Fibroblast of lung (primary cell): ENCODE measurements at regions not wholly inside any gene's neighbourhood (a gene's known extent, or its start where the extent isn't known, plus 50 kb on each side); places are given as distances from the start of the nearest gene placed in this dataset.

Experiments
- DNase-seq, 2 donors: peaks; one replicate each; pipeline versions ENCODE4 v3.0.0 to v3.0.0-alpha.2; 2010; ENCODE audit warnings: low read depth in 2 of 2
- H2AFZ ChIP-seq: 2 replicates; pipeline ENCODE4 v1.5.1; 2012; ENCODE audit warnings: low read length, control low read depth, inconsistent platforms
- H3K27ac ChIP-seq: 2 replicates; pipeline ENCODE4 v1.5.1; 2011; ENCODE audit warnings: low read length, control low read depth; ENCODE audit not compliant: insufficient read depth
- H3K27me3 ChIP-seq: 2 replicates; pipeline ENCODE4 v1.5.1; 2011; ENCODE audit warnings: mild to moderate bottlenecking, low read length; ENCODE audit not compliant: control insufficient read depth, insufficient read depth
- H3K36me3 ChIP-seq: 2 replicates; pipeline ENCODE4 v1.5.1; 2011; ENCODE audit warnings: low read length; ENCODE audit not compliant: control insufficient read depth, insufficient read depth
- H3K4me1 ChIP-seq: 2 replicates; pipeline ENCODE4 v1.5.1; 2011; ENCODE audit warnings: low read length; ENCODE audit not compliant: control insufficient read depth, insufficient read depth; ENCODE audit errors: extremely low read depth
- H3K4me2 ChIP-seq: 2 replicates; pipeline ENCODE4 v1.5.1; 2011; ENCODE audit warnings: low read length, control low read depth; ENCODE audit not compliant: insufficient read depth; ENCODE audit errors: extremely low read depth
- H3K4me3 ChIP-seq, 4 experiments: fragments of 200-600 bp in 1 of 4; sonication (generic) in 1 of 4; replicated peaks in 1 of 4; 2 replicates each; pipeline ENCODE4 v1.5.1; 2011 to 2016; ENCODE audit warnings: low read length in 4 of 4, low read depth in 3 of 4, mild to moderate bottlenecking in 3 of 4, control low read depth in 2 of 4, inconsistent platforms in 1 of 4, mixed read lengths in 1 of 4; ENCODE audit not compliant: insufficient read depth in 1 of 4; ENCODE audit errors: control extremely low read depth in 1 of 4
- H3K79me2 ChIP-seq: 2 replicates; pipeline ENCODE4 v1.5.1; 2012; ENCODE audit warnings: mild to moderate bottlenecking, low read length, inconsistent platforms; ENCODE audit not compliant: control insufficient read depth, insufficient read depth
- H3K9ac ChIP-seq: 2 replicates; pipeline ENCODE4 v1.5.1; 2011; ENCODE audit warnings: mild to moderate bottlenecking, low read length, control low read depth; ENCODE audit not compliant: insufficient read depth
- H3K9me3 ChIP-seq: 2 replicates; pipeline ENCODE4 v1.5.1; 2012; ENCODE audit warnings: low read depth, low read length; ENCODE audit not compliant: control insufficient read depth, insufficient read depth
- H4K20me1 ChIP-seq: 2 replicates; pipeline ENCODE4 v1.5.1; 2011; ENCODE audit warnings: low read length; ENCODE audit not compliant: control insufficient read depth, insufficient read depth; ENCODE audit errors: extremely low read depth
- EZH2 ChIP-seq: IDR thresholded peaks from 2 replicates; pipeline ENCODE4 v1.5.1; 2012; ENCODE audit warnings: low read length, control low read depth, mild to moderate bottlenecking; ENCODE audit errors: missing control alignments
- TF ChIP-seq, protein P1 (sequence below), 2 donors: IDR thresholded peaks in 1 of 2; conservative IDR thresholded peaks in 1 of 2; 1 replicate in 1 of 2; 2 replicates in 1 of 2; pipeline ENCODE4 v1.5.1; 2011 to 2012; ENCODE audit warnings: low read length in 2 of 2, control low read depth in 1 of 2, inconsistent platforms in 1 of 2, low read depth in 1 of 2, mild to moderate bottlenecking in 1 of 2

DNA sequence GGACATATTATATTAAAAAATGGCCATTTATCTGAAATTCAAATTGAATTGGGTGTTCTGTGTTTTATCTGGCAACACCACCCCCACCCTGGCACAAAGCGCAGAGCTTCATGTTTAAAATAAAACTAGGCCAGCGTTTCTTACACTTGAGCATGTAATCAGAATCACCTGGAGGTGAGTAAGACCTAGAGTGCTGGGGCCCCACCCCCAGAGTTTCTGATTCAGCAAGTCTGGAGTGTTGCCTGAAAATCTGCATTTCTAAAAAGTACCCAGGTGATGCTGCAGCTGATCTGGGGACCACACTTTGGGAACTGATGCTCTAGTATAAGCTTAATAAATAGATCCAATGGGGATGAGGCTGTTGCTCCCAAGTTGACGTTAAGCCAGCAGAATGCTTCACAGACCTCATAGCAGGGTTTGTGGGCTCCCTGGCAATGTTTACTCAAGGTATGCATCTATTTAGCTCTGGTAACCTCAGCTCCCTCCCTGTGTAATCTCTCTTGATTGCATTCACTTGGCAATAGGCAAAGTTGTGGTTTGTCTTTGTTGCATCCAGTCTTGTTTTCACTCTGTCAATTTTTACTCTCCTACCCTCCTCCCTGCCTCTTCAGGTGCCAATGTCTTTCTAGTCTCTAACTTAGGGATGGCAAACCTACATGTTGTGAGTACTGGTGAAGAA is 99.8 kb upstream of the TEX13D start:
- H3K4me1 ChIP-seq = no peaks in the 10 kb centered on the region
- no peak overlapping the region for H3K4me3 ChIP-seq
- DNase-seq = peak in 1 of 2 donors; percentile 42
- H2AFZ ChIP-seq = no peak overlapping the region
- no peak for TF ChIP-seq EZH2
- TF ChIP-seq, protein P1, sequence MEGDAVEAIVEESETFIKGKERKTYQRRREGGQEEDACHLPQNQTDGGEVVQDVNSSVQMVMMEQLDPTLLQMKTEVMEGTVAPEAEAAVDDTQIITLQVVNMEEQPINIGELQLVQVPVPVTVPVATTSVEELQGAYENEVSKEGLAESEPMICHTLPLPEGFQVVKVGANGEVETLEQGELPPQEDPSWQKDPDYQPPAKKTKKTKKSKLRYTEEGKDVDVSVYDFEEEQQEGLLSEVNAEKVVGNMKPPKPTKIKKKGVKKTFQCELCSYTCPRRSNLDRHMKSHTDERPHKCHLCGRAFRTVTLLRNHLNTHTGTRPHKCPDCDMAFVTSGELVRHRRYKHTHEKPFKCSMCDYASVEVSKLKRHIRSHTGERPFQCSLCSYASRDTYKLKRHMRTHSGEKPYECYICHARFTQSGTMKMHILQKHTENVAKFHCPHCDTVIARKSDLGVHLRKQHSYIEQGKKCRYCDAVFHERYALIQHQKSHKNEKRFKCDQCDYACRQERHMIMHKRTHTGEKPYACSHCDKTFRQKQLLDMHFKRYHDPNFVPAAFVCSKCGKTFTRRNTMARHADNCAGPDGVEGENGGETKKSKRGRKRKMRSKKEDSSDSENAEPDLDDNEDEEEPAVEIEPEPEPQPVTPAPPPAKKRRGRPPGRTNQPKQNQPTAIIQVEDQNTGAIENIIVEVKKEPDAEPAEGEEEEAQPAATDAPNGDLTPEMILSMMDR (conservative IDR thresholded peaks at IDR 0.05 in 1 of 2, IDR thresholded peaks at IDR 0.05 in 1 of 2; ENCODE audit: low read depth in 1 of 2, low read length in 2 of 2) = no peak
- no peaks in the 10 kb centered on the region for H3K36me3 ChIP-seq
- H3K9ac ChIP-seq = no peak overlapping the region
- no peak overlapping the region for H3K4me2 ChIP-seq
- no peak overlapping the region for H3K27ac ChIP-seq
- no peaks in the 10 kb centered on the region for H3K79me2 ChIP-seq
- H3K9me3 ChIP-seq = no peaks in the 10 kb centered on the region
- H4K20me1 ChIP-seq = no peaks in the 10 kb centered on the region
- H3K27me3 ChIP-seq = no peaks in the 10 kb centered on the region

DNA sequence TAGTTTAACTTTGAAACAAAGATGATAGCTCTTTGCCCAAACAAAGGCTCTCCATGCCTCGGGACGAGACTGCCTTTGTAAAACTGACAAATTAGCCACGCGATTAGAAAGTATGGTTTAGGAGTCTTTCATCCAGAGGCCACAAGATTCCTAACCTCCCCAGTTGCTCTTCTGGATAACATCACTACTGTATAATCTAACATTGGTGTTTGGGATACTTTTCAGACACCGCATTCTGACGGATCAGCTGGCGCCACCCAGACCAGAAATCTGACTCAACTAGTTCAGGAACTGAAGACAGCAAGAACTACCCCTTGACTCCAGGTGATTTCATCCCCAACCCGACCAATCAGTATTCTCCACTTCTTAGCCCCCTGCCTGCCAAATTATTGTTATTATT is 98.1 kb upstream of the TEX13D start:
- Histone ChIP-seq H3K4me1 (no peaks in the 10 kb centered on the region), H3K36me3 (no peaks in the 10 kb centered on the region), H3K27ac (no peak overlapping the region), H3K9me3 (no peaks in the 10 kb centered on the region), H2AFZ (no peak overlapping the region), H3K4me3 (no peak overlapping the region), H3K4me2 (no peak overlapping the region), H3K9ac (no peak overlapping the region), H3K79me2 (no peaks in the 10 kb centered on the region), H4K20me1 (no peaks in the 10 kb centered on the region), H3K27me3 (no peaks in the 10 kb centered on the region)
- no peak for TF ChIP-seq EZH2
- TF ChIP-seq, protein P1 (conservative IDR thresholded peaks at IDR 0.05 in 1 of 2, IDR thresholded peaks at IDR 0.05 in 1 of 2; ENCODE audit: low read depth in 1 of 2, low read length in 2 of 2) = no peak
- no peak for DNase-seq

DNA sequence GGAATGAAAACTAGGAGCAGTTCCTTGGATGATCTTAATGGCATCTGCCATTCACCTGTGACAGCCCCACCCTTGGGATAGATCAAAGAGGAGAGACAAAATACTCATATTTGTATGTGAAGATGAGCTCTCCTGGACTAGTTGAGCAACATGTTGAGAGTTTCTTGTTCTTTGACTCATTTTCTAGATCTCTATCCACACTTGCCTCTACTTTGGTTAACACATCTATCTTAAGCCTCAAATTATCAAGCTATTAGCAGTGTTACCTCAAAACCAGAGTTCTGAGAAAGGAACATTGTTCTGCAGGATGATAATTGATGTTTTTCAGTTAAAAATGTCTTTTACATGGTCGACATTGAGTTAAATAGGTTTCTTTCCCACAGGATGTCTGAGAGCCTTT is 94.2 kb upstream of the TEX13D start:
- H3K9me3 ChIP-seq = no peaks in the 10 kb centered on the region
- TF ChIP-seq EZH2 = no peak
- TF ChIP-seq, protein P1 (conservative IDR thresholded peaks at IDR 0.05 in 1 of 2, IDR thresholded peaks at IDR 0.05 in 1 of 2; ENCODE audit: low read depth in 1 of 2, low read length in 2 of 2) = no peak
- no peaks in the 10 kb centered on the region for H3K36me3 ChIP-seq
- no peaks in the 10 kb centered on the region for H3K27me3 ChIP-seq
- H3K27ac ChIP-seq = no peak overlapping the region
- H3K79me2 ChIP-seq = no peaks in the 10 kb centered on the region
- no peak for DNase-seq
- H4K20me1 ChIP-seq = no peaks in the 10 kb centered on the region
- no peak overlapping the region for H3K4me2 ChIP-seq
- H3K9ac ChIP-seq = no peak overlapping the region
- no peak overlapping the region for H3K4me3 ChIP-seq
- H2AFZ ChIP-seq = no peak overlapping the region
- H3K4me1 ChIP-seq = no peaks in the 10 kb centered on the region
